ENCODE measurements at regions not wholly inside any gene's neighbourhood (a gene's known extent, or its start where the extent isn't known, plus 50 kb on each side); places are given as distances from the start of the nearest gene placed in this dataset.
"Not testable (repeated sequence)": the region's sequence is repeated elsewhere in the genome, so short reads cannot be mapped to it uniquely, and the experiment has no call there.

- DNase-seq (ENCODE audit: low spot score); in situ Hi-C loops (cut with HindIII; ENCODE audit: low sequenced_read_pairs): not testable (repeated sequence)
Observed at GRCh38 chr2:201946746-201947145, 86.9 kb upstream of the FZD7 start.

GRCh38 chr2:201947287-201947686 is 86.4 kb upstream of the FZD7 start:
- DNase-seq (ENCODE audit: low spot score) = no peak
- in situ Hi-C loops (cut with HindIII; ENCODE audit: low sequenced_read_pairs) = no loop called here

- no peak for DNase-seq (ENCODE audit: low spot score)
- in situ Hi-C loops (cut with HindIII; ENCODE audit: low sequenced_read_pairs) = no loop called here
Observed at GRCh38 chr2:201949181-201949926, 84.3 kb upstream of the FZD7 start.

- in situ Hi-C loops (cut with HindIII; ENCODE audit: low sequenced_read_pairs) = no loop called here
- DNase-seq (ENCODE audit: low spot score) = no peak
Observed at GRCh38 chr2:201949927-201950246, 83.8 kb upstream of the FZD7 start.

- in situ Hi-C loops (cut with HindIII; ENCODE audit: low sequenced_read_pairs) = no loop called here
- DNase-seq (ENCODE audit: low spot score) = no peak
Observed at GRCh38 chr2:201950606-201951005, 83.0 kb upstream of the FZD7 start.

GRCh38 chr2:201952187-201952586 is 81.5 kb upstream of the FZD7 start:
- in situ Hi-C loops (cut with HindIII; ENCODE audit: low sequenced_read_pairs) = no loop called here
- DNase-seq (ENCODE audit: low spot score) = no peak

GRCh38 chr2:201953396-201953795 is 80.3 kb upstream of the FZD7 start:
- in situ Hi-C loops (cut with HindIII; ENCODE audit: low sequenced_read_pairs) = no loop called here
- no peak for DNase-seq (ENCODE audit: low spot score)

- in situ Hi-C loops (cut with HindIII; ENCODE audit: low sequenced_read_pairs) = no loop called here
- DNase-seq (ENCODE audit: low spot score) = no peak
Observed at GRCh38 chr2:201953880-201954279, 79.8 kb upstream of the FZD7 start.

GRCh38 chr2:201955231-201955630 is 78.4 kb upstream of the FZD7 start:
- in situ Hi-C loops (cut with HindIII; ENCODE audit: low sequenced_read_pairs) = no loop called here

GRCh38 chr2:201955702-201956141 is 77.9 kb upstream of the FZD7 start:
- peak; percentile 79 for DNase-seq (ENCODE audit: low spot score)
- in situ Hi-C loops (cut with HindIII; ENCODE audit: low sequenced_read_pairs) = no loop called here

More at GRCh38 chr2:201955231-201955630, 78.4 kb upstream of the FZD7 start:
- peak; percentile 60 for DNase-seq (ENCODE audit: low spot score)

GRCh38 chr2:201956361-201956760 is 77.3 kb upstream of the FZD7 start:
- in situ Hi-C loops (cut with HindIII; ENCODE audit: low sequenced_read_pairs) = no loop called here
- DNase-seq (ENCODE audit: low spot score) = peak; percentile 61

- in situ Hi-C loops (cut with HindIII; ENCODE audit: low sequenced_read_pairs) = no loop called here
- DNase-seq (ENCODE audit: low spot score) = no peak
Observed at GRCh38 chr2:201957091-201957490, 76.6 kb upstream of the FZD7 start.

- DNase-seq (ENCODE audit: low spot score) = no peak
- in situ Hi-C loops (cut with HindIII; ENCODE audit: low sequenced_read_pairs) = no loop called here
Observed at GRCh38 chr2:201959198-201959597, 74.5 kb upstream of the FZD7 start.

GRCh38 chr2:201959626-201960025 is 74.0 kb upstream of the FZD7 start:
- DNase-seq (ENCODE audit: low spot score) = no peak

GRCh38 chr2:201960305-201960704 is 73.3 kb upstream of the FZD7 start:
- in situ Hi-C loops (cut with HindIII; ENCODE audit: low sequenced_read_pairs) = no loop called here
- DNase-seq (ENCODE audit: low spot score) = no peak

More at GRCh38 chr2:201959626-201960025, 74.0 kb upstream of the FZD7 start:
- in situ Hi-C loops (cut with HindIII; ENCODE audit: low sequenced_read_pairs) = no loop called here

- in situ Hi-C loops (cut with HindIII; ENCODE audit: low sequenced_read_pairs) = no loop called here
- no peak for DNase-seq (ENCODE audit: low spot score)
Observed at GRCh38 chr2:201961401-201961800, 72.3 kb upstream of the FZD7 start.

GRCh38 chr2:201962774-201963562 is 70.7 kb upstream of the FZD7 start:
- in situ Hi-C loops (cut with HindIII; ENCODE audit: low sequenced_read_pairs) = no loop called here
- no peak for DNase-seq (ENCODE audit: low spot score)

GRCh38 chr2:201964011-201964410 is 69.6 kb upstream of the FZD7 start:
- in situ Hi-C loops (cut with HindIII; ENCODE audit: low sequenced_read_pairs) = no loop called here

GRCh38 chr2:201964631-201965206 is 68.9 kb upstream of the FZD7 start:
- in situ Hi-C loops (cut with HindIII; ENCODE audit: low sequenced_read_pairs) = no loop called here
- DNase-seq (ENCODE audit: low spot score) = peak; percentile 86

More at GRCh38 chr2:201964011-201964410, 69.6 kb upstream of the FZD7 start:
- no peak for DNase-seq (ENCODE audit: low spot score)

GRCh38 chr2:201965550-201965949 is 68.1 kb upstream of the FZD7 start:
- in situ Hi-C loops (cut with HindIII; ENCODE audit: low sequenced_read_pairs) = no loop called here
- no peak for DNase-seq (ENCODE audit: low spot score)

All from G401 (cell line).